Loucy (cell line): ENCODE measurements at regions not wholly inside any gene's neighbourhood (a gene's known extent, or its start where the extent isn't known, plus 50 kb on each side); places are given as distances from the start of the nearest gene placed in this dataset.

Source experiments
- CTCF ChIP-seq: fragments of 200-600 bp; sonication (generic); conservative IDR thresholded peaks from 2 replicates; pipeline ENCODE4 v1.5.1; 2014; ENCODE audit warnings: mild to moderate bottlenecking, antibody characterized with exemption, low read length
- EZH2phosphoT487 ChIP-seq: fragments of 200-600 bp; IDR thresholded peaks from 2 replicates; pipeline ENCODE4 v1.6.1; 2018; ENCODE audit warnings: antibody characterized with exemption, mild to moderate bottlenecking, moderate library complexity, borderline replicate concordance

DNA sequence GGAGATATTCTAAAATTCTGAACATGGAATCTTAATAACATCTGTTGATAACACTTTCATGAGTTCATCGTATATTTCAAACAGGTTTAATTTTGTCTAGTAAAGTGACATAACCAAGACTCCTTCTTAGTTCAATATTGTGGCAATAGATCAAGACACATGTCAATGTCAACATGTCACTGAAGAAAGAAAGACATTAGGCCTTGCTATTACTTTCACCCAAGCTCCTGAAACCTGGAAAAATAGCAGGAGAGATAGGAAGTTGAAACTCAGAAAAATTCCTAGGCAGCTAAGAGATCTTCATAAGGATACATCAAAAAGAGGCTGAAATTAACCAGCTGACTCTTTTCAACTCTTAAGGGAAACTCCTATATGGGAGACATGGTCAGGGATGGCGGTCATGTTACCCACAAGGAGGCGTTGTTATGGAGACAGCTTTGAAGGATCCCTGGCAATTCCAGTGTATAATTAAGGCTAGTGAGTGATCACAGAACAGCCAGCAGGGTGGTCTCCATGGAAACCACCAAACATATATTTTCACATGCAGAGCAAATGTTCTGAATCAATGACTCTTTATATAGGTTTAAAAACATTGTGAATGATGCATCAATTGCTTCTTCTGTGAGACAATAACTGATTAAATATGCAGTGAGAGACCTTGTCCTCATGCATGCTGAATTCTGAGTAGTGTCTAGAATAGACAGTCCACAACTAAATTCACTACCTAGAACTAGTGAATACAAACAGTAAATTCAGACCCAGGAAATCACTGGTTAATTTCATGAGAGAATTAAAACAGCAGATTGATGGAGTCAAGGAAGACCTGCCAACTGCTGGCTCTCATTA lies 115.3 kb upstream of the RIOK3 start:
- TF ChIP-seq CTCF (0 out of 2 replicates have a peak, but pooled peaks have one; percentile 17), EZH2phosphoT487 (no peak)
